ENCODE measurements at regions not wholly inside any gene's neighbourhood (a gene's known extent, or its start where the extent isn't known, plus 50 kb on each side); places are given as distances from the start of the nearest gene placed in this dataset.

DNA sequence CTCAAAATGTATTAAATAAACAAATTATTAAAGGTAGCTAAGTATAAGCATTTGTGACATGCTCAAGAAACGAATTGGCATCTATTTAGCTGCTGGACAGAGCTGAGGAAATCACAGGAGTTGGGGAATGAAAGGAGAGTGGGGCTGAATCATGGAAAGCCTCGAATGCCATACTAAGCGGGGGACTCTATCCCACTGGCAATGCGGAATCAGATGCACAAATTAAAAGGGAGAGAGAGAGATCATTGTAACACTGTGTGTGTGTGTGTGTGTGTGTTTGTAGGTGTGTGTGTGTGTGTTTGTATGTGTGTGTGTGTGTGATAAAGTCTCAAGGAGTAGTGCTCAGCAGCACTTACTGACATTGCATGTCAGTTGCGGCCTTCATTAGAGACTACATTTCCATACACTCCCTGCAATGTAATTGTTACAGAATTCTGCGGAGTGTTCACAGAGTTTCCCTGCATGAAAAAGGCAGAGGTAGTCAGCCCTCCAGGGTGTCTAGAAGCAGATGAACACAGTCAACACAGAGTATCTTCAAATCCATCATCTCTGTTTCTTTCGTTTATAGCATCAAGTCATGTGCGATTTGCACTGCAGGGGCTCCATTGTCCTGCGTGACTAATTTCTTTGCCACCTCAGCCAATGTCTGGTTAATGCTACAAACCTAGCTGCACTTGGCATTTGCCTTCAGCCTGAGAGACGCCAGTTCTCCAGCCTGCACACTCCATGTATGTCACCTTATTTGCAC lies 111.7 kb upstream of the CYRIA start:
- H3K27me3 ChIP-seq (replicated peaks), result no peaks in the 10 kb centered on the region
- no peak overlapping the region for H3K4me3 ChIP-seq
- peaks cover 9% of the 10 kb centered on the region for H3K4me1 ChIP-seq (replicated peaks)
- H3K9me3 ChIP-seq (replicated peaks), result no peaks in the 10 kb centered on the region
- H3K27ac ChIP-seq, result no peak overlapping the region
- no peaks in the 10 kb centered on the region for H3K36me3 ChIP-seq
- no peak for DNase-seq (ENCODE audit: low read depth in 1 of 2, low spot score in 2 of 2)

DNA sequence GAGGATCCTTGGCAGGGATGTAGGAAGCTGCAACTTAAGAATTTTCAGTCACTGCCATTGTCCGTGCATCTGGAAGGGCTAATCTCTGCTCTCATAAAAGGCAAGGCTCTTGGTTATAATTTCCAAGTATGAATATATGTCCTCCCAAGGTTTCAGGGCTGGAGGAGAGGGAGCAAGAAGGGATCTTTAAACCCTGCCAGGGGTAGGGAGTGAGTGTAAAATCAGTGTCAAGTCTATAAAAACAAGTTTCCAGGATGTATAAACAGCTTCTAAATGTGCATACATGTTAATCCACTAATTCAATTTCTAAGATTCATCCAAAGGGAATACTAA lies 110.2 kb upstream of the CYRIA start:
- no peaks in the 10 kb centered on the region for H3K27me3 ChIP-seq (replicated peaks)
- no peaks in the 10 kb centered on the region for H3K9me3 ChIP-seq (replicated peaks)
- H3K27ac ChIP-seq, result no peak overlapping the region
- H3K36me3 ChIP-seq, result no peaks in the 10 kb centered on the region
- no peak for DNase-seq (ENCODE audit: low read depth in 1 of 2, low spot score in 2 of 2)
- peaks cover 9% of the 10 kb centered on the region for H3K4me1 ChIP-seq (replicated peaks)
- H3K4me3 ChIP-seq, result no peak overlapping the region

- no peak for DNase-seq (ENCODE audit: low read depth in 1 of 2, low spot score in 2 of 2)
- Histone ChIP-seq H3K9me3 (replicated peaks) (no peaks in the 10 kb centered on the region), H3K4me1 (replicated peaks) (peaks cover 9% of the 10 kb centered on the region), H3K27ac (no peak overlapping the region), H3K27me3 (replicated peaks) (no peaks in the 10 kb centered on the region), H3K4me3 (no peak overlapping the region), H3K36me3 (no peaks in the 10 kb centered on the region)
Measured at GRCh38 chr2:16774980-16775898, 109.6 kb upstream of the CYRIA start.

- no peak overlapping the region for H3K4me3 ChIP-seq
- H3K36me3 ChIP-seq, result no peaks in the 10 kb centered on the region
- H3K4me1 ChIP-seq (replicated peaks), result peaks cover 9% of the 10 kb centered on the region
- H3K9me3 ChIP-seq (replicated peaks), result no peaks in the 10 kb centered on the region
- H3K27ac ChIP-seq, result no peak overlapping the region
- H3K27me3 ChIP-seq (replicated peaks), result no peaks in the 10 kb centered on the region
- DNase-seq (ENCODE audit: low read depth in 1 of 2, low spot score in 2 of 2), result peak in 1 of 2 experiments; percentile 41
Measured at GRCh38 chr2:16774091-16774490, 108.5 kb upstream of the CYRIA start.

DNA sequence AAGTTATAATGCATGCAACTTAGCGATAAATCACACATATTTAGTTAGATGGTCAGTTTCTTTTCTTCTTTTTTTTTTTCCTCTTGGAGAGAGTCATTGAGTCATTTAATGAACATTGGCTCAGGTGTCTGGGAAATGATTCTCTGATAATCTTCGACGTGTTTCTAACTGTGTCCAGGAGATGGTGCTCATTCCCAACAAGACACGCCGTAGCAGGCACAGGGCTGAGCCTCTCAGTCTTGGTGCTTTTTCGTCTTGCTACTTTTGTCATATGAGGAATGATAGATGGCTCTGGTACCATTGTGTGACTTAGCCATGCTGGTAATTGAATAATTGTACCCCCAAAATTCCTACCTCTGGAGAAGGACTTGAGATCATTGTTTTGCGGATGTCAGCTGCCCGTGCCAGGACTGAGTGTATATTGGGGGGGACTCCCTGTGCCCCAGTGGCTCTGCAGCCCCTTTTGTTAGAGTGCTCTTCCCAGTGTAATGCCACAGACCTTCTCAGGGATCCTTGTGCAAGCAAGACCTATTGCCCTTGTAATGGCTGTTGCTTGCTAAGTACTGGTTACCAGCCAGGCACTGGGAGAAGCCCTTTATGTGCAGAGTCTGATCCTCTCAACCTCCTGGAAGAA lies 107.6 kb upstream of the CYRIA start:
- Histone ChIP-seq H3K4me3 (no peak overlapping the region), H3K4me1 (replicated peaks) (peaks cover 9% of the 10 kb centered on the region), H3K9me3 (replicated peaks) (no peaks in the 10 kb centered on the region), H3K36me3 (no peaks in the 10 kb centered on the region), H3K27ac (no peak overlapping the region), H3K27me3 (replicated peaks) (no peaks in the 10 kb centered on the region)
- peak in 1 of 2 experiments; percentile 26 for DNase-seq (ENCODE audit: low read depth in 1 of 2, low spot score in 2 of 2)

DNA sequence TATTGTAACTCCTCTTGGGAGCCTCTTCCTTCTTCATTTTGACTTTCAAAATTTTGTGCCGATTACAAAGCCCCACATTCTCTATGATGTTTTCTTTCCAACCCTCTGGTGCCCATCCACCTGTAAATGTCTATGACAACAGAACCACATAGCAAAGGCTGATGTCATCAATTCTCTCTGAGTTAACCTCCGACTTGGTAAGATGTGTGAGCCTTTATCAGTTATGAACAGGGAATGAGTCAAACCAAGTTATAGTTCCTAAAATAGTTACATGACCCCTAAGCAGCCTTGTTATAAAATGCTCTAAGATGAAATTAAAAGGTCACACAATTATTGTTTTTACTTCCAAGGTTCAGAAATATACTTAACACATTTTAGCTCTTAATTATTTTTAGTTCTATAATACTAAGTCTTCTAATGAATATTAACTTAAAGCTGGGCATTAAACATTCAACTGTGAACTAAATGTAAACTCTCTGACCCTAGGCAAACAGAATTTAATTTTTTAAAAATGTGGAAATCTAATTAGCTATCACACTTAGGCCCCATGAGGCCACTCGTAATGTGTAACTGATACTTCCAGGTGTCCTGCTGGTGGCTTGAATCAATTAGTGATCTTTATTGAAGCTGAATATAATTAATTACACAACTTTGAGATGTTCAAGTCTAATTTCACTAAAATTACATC lies 102.3 kb upstream of the CYRIA start:
- H3K27ac ChIP-seq, result no peak overlapping the region
- no peaks in the 10 kb centered on the region for H3K4me1 ChIP-seq (replicated peaks)
- no peak for DNase-seq (ENCODE audit: low read depth in 1 of 2, low spot score in 2 of 2)
- H3K36me3 ChIP-seq, result no peaks in the 10 kb centered on the region
- H3K9me3 ChIP-seq (replicated peaks), result no peaks in the 10 kb centered on the region
- H3K27me3 ChIP-seq (replicated peaks), result no peaks in the 10 kb centered on the region
- no peak overlapping the region for H3K4me3 ChIP-seq

- Histone ChIP-seq H3K4me1 (replicated peaks) (no peaks in the 10 kb centered on the region), H3K36me3 (no peaks in the 10 kb centered on the region), H3K9me3 (replicated peaks) (no peaks in the 10 kb centered on the region), H3K27ac (no peak overlapping the region), H3K27me3 (replicated peaks) (no peaks in the 10 kb centered on the region), H3K4me3 (no peak overlapping the region)
- no peak for DNase-seq (ENCODE audit: low read depth in 1 of 2, low spot score in 2 of 2)
Measured at GRCh38 chr2:16765356-16765755, 99.7 kb upstream of the CYRIA start.

GRCh38 chr2:16764487-16764886 lies 98.9 kb upstream of the CYRIA start:
- Histone ChIP-seq H3K27ac (no peak overlapping the region), H3K4me1 (replicated peaks) (no peaks in the 10 kb centered on the region), H3K36me3 (no peaks in the 10 kb centered on the region), H3K4me3 (no peak overlapping the region), H3K27me3 (replicated peaks) (no peaks in the 10 kb centered on the region), H3K9me3 (replicated peaks) (no peaks in the 10 kb centered on the region)
- no peak for DNase-seq (ENCODE audit: low read depth in 1 of 2, low spot score in 2 of 2)

DNA sequence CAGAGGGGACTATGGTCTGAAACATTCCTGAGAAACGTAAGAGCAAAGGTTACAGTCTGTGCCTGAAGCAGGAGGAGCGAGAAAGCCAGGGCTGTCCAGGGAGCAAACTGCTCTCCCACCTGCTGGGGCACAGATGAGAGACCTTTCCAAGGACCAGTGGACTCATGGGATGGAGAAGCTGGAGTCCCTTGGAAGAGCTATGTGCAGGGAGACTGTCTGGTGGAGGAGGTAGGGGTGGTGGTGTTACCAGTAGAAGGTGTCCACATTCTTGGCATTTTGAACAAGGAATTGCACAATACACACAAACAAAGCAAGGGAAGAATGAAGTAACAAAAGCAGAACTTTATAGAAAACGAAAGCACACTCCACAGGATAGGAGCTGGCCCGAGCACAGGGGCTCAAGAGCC lies 97.9 kb upstream of the CYRIA start:
- Histone ChIP-seq H3K4me1 (replicated peaks) (no peaks in the 10 kb centered on the region), H3K4me3 (no peak overlapping the region), H3K27ac (no peak overlapping the region), H3K27me3 (replicated peaks) (no peaks in the 10 kb centered on the region), H3K9me3 (replicated peaks) (no peaks in the 10 kb centered on the region), H3K36me3 (no peaks in the 10 kb centered on the region)
- DNase-seq (ENCODE audit: low read depth in 1 of 2, low spot score in 2 of 2), result no peak

DNA sequence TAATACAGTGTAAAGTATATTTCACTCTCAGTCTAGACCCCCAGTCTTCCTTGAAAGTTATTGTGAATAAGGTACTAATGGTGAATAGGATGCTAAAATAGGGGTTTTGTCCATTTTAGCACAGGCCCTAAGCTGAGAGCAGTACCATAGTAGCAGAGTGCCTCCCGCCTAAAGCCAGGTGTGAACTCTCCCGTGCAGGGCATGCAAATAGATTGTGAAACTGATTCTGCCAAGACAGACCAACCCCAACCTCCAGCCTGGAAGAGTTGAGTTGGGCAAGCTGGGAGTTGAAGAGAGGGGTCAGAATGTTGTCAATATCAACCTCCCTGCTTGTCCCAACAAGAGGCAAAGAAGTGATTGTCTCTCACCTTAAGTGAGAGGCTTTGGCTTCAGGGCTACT lies 97.4 kb upstream of the CYRIA start:
- Histone ChIP-seq H3K27ac (no peak overlapping the region), H3K9me3 (replicated peaks) (no peaks in the 10 kb centered on the region), H3K27me3 (replicated peaks) (no peaks in the 10 kb centered on the region), H3K36me3 (no peaks in the 10 kb centered on the region), H3K4me3 (no peak overlapping the region), H3K4me1 (replicated peaks) (no peaks in the 10 kb centered on the region)
- no peak for DNase-seq (ENCODE audit: low read depth in 1 of 2, low spot score in 2 of 2)

DNA sequence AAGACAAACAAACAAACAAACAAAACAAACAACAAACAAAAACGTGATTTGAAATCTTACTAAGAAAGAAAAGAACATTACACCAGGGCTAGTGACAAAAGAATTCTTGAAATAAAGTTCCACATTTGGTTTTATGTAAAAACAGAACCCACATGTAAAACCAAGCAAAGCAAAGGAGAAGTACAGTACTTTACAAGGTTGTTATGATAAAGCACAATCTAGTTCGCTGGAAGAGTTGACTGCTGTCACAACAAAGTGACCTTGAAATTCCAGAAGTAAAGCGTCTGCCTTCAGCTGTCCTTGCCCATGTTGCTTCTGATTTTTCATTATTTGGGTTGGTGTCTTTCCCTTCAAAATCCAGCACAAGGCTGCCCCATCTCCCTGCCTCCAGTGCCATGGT lies 94.8 kb upstream of the CYRIA start:
- Histone ChIP-seq H3K36me3 (no peaks in the 10 kb centered on the region), H3K27ac (no peak overlapping the region), H3K27me3 (replicated peaks) (0 out of 2 replicates have a peak, but pooled peaks cover 3% of the 10 kb centered on the region), H3K4me3 (no peak overlapping the region), H3K4me1 (replicated peaks) (no peaks in the 10 kb centered on the region), H3K9me3 (replicated peaks) (no peaks in the 10 kb centered on the region)
- DNase-seq (ENCODE audit: low read depth in 1 of 2, low spot score in 2 of 2), result no peak

GRCh38 chr2:16756831-16757644 lies 91.4 kb upstream of the CYRIA start:
- no peak overlapping the region for H3K27ac ChIP-seq
- 0 out of 2 replicates have a peak, but pooled peaks cover 3% of the 10 kb centered on the region for H3K27me3 ChIP-seq (replicated peaks)
- no peak overlapping the region for H3K4me3 ChIP-seq
- no peaks in the 10 kb centered on the region for H3K4me1 ChIP-seq (replicated peaks)
- DNase-seq (ENCODE audit: low read depth in 1 of 2, low spot score in 2 of 2), result peak; percentile 44 to 63
- H3K9me3 ChIP-seq (replicated peaks), result no peaks in the 10 kb centered on the region
- H3K36me3 ChIP-seq, result no peaks in the 10 kb centered on the region

DNA sequence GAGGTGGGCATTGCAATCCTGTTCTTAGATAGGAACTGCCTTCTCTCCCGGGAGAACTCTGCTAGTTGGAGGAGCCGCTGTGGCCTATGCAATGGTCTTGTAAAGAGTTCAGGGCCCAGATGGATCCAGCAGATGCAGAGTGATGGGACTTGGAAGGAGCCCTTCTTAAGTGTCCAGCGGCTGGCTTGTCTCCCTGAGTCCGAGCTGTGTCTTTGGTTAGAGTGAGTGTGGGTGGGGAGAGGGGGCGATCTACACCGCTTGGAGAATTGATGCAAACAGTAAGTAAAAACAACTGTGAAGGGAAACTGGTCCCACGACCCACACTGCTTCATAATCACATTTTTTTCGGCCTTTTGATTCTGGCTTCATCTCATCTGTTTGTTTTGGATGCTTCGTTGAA lies 89.8 kb upstream of the CYRIA start:
- H3K4me1 ChIP-seq (replicated peaks), result no peaks in the 10 kb centered on the region

More for the DNA sequence above, 89.8 kb upstream of the CYRIA start:
- H3K27ac ChIP-seq, result no peak overlapping the region
- H3K9me3 ChIP-seq (replicated peaks), result no peaks in the 10 kb centered on the region
- 0 out of 2 replicates have a peak, but pooled peaks cover 3% of the 10 kb centered on the region for H3K27me3 ChIP-seq (replicated peaks)
- no peak for DNase-seq (ENCODE audit: low read depth in 1 of 2, low spot score in 2 of 2)
- H3K4me3 ChIP-seq, result no peak overlapping the region
- H3K36me3 ChIP-seq, result no peaks in the 10 kb centered on the region
